SU-DHL-6 (cell line): ENCODE measurements at regions not wholly inside any gene's neighbourhood (a gene's known extent, or its start where the extent isn't known, plus 50 kb on each side); places are given as distances from the start of the nearest gene placed in this dataset.

Experiments
- EZH2phosphoT487 ChIP-seq: fragments of 200-600 bp; sonication (generic), shearing (Covaris generic); conservative IDR thresholded peaks from 2 replicates; pipeline ENCODE4 v1.6.1; 2018; ENCODE audit warnings: mild to moderate bottlenecking, antibody characterized with exemption, low read length, moderate library complexity, mixed read lengths
- TF ChIP-seq, protein P1 (sequence below): fragments of 200-600 bp; sonication (generic); IDR thresholded peaks from one replicate; pipeline ENCODE4 v1.5.1; 2017; ENCODE audit warnings: antibody characterized with exemption, mild to moderate bottlenecking, low read length, moderate library complexity; ENCODE audit not compliant: insufficient read depth, poor library complexity, severe bottlenecking

DNA sequence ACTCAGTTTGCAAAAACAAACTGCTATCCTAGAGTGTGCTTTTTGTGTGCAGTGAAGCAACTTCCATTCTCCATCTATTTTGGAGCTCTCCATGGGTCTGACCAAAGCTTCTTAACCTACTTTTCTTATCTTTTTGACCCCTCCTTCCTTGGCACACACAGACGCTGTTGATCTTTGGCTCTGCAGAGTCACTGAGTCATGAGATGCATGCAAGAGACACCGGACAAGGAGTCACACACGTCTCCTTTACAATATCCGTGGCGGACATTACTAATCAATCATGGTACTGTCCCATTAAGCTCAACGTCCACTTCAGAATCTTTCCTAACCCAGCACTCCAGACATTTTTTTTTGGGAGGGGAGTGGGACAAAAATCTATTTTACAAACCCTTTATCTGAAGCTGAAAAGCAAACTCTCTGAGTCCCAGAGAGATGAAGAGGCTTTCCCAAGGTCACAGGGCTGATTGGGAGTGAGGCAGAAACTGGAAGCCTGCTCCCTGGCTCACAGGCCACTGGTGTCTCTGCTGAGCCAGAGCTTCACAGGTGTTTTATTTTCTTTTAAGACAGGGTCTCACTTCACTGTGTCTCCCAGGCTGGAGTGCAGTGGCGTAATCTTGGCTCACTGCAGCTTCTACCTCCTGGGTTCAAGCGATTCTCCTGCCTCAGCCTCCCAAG lies 165.8 kb upstream of the SYT13 start:
- TF ChIP-seq, protein P1, sequence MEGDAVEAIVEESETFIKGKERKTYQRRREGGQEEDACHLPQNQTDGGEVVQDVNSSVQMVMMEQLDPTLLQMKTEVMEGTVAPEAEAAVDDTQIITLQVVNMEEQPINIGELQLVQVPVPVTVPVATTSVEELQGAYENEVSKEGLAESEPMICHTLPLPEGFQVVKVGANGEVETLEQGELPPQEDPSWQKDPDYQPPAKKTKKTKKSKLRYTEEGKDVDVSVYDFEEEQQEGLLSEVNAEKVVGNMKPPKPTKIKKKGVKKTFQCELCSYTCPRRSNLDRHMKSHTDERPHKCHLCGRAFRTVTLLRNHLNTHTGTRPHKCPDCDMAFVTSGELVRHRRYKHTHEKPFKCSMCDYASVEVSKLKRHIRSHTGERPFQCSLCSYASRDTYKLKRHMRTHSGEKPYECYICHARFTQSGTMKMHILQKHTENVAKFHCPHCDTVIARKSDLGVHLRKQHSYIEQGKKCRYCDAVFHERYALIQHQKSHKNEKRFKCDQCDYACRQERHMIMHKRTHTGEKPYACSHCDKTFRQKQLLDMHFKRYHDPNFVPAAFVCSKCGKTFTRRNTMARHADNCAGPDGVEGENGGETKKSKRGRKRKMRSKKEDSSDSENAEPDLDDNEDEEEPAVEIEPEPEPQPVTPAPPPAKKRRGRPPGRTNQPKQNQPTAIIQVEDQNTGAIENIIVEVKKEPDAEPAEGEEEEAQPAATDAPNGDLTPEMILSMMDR: no peak
- no peak for TF ChIP-seq EZH2phosphoT487
